IPS DF 6.9 (cell line): ENCODE measurements at regions not wholly inside any gene's neighbourhood (a gene's known extent, or its start where the extent isn't known, plus 50 kb on each side); places are given as distances from the start of the nearest gene placed in this dataset.

ENCODE experiments used
- DNase-seq: peaks from one replicate; pipeline ENCODE4 v3.0.0-alpha.2; 2013; ENCODE audit warnings: low read depth, low spot score
- H3K27ac ChIP-seq: one replicate; pipeline ENCODE4 v1.5.1; 2013; ENCODE audit warnings: low read length, control low read depth
- H3K27me3 ChIP-seq: 2 replicates; pipeline ENCODE4 v1.6.1; 2013; ENCODE audit warnings: mild to moderate bottlenecking, low read length; ENCODE audit not compliant: control insufficient read depth, insufficient read depth
- H3K36me3 ChIP-seq: 2 replicates; pipeline ENCODE4 v1.6.1; 2013; ENCODE audit warnings: low read length; ENCODE audit not compliant: control insufficient read depth, insufficient read depth
- H3K4me1 ChIP-seq: 2 replicates; pipeline ENCODE4 v1.6.1; 2013; ENCODE audit warnings: low read length; ENCODE audit not compliant: control insufficient read depth, insufficient read depth
- H3K4me3 ChIP-seq: 2 replicates; pipeline ENCODE4 v1.5.1; 2013; ENCODE audit warnings: mild to moderate bottlenecking, low read length
- H3K9me3 ChIP-seq: 2 replicates; pipeline ENCODE4 v1.6.1; 2013; ENCODE audit warnings: low read length, inconsistent platforms; ENCODE audit not compliant: control insufficient read depth, insufficient read depth
- WGBS: extraction: QIAGEN DNeasy Blood & Tissue Kit; methylation state at CpG from one replicate; pipeline ENCODE4 v1.1.7; 2013; ENCODE audit warnings: mixed read lengths, missing lambda C conversion rate; ENCODE audit not compliant: insufficient read length, insufficient coverage; 5-methylcytosine and 5-hydroxymethylcytosine counted together

GRCh38 chr22:49624421-49625177 is 203.1 kb downstream of the BRD1 start:
- Histone ChIP-seq H3K36me3 (no peaks in the 10 kb centered on the region; the same call in 1 of the 2 replicates), H3K27ac (no peak overlapping the region), H3K4me3 (no peak overlapping the region; the same call in 1 of the 2 replicates), H3K4me1 (no peaks in the 10 kb centered on the region), H3K9me3 (peaks cover 42% of the 10 kb centered on the region), H3K27me3 (no peaks in the 10 kb centered on the region)
- no peak for DNase-seq
- WGBS: no CpG with 5 or more reads among the region's 19 CpGs

DNA sequence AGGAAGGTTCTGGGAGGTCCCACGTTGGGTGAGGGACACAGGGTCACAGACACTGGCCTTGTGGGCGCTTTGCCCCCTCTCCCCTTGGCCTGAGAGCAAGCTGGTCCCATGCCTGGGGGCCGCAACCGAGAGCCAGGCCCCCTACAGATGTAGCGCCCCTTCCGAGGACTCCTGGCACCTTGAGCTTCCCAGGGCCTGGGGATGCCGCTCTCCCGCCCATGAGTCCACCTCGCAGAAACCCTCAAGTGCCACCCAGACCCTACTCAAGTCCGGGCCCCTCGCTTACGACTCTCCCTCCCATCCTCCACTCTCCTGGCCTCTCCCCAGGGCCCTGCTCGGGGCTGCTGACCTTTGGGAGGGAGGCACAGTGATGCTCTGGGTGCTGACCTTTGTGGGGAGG is 204.0 kb downstream of the BRD1 start:
- peaks cover 41% of the 10 kb centered on the region for H3K9me3 ChIP-seq
- WGBS: no CpG with 5 or more reads among the region's 13 CpGs
- no peak overlapping the region for H3K4me3 ChIP-seq
- no peaks in the 10 kb centered on the region for H3K27me3 ChIP-seq
- no peaks in the 10 kb centered on the region; the same call in 1 of the 2 replicates for H3K36me3 ChIP-seq
- H3K27ac ChIP-seq: no peak overlapping the region
- DNase-seq: no peak
- H3K4me1 ChIP-seq: no peaks in the 10 kb centered on the region

DNA sequence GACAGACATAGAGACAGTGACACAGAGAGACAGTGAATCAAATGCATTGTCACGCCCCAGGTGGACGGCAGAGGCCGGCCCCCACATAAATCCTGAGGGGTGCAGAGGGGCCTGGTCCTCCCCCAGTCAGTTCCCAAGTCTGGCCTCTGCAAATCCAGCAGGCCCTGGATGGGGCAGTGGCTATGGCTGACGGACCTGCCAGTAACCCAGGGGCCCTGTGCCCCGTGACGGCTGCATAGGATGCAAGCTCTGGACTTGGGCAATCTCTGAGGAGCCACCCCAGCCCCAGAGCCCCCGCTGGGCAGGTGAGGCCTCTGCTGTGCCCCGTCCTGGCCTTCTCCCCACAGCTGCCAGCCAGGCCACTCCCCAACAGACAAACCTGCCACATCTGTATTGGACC is 204.5 kb downstream of the BRD1 start:
- H3K27me3 ChIP-seq: no peaks in the 10 kb centered on the region
- peaks cover 38% of the 10 kb centered on the region for H3K9me3 ChIP-seq
- no CpG with 5 or more reads among the region's 8 CpGs for WGBS
- H3K27ac ChIP-seq: no peak overlapping the region
- no peak overlapping the region for H3K4me3 ChIP-seq
- no peaks in the 10 kb centered on the region; the same call in 1 of the 2 replicates for H3K36me3 ChIP-seq
- DNase-seq: no peak
- no peaks in the 10 kb centered on the region for H3K4me1 ChIP-seq

GRCh38 chr22:49622241-49623105 is 205.2 kb downstream of the BRD1 start:
- DNase-seq: no peak
- WGBS: no CpG with 5 or more reads among the region's 29 CpGs
- Histone ChIP-seq H3K27ac (no peak overlapping the region), H3K9me3 (peaks cover 38% of the 10 kb centered on the region), H3K27me3 (no peaks in the 10 kb centered on the region), H3K4me3 (no peak overlapping the region), H3K36me3 (no peaks in the 10 kb centered on the region; the same call in 1 of the 2 replicates), H3K4me1 (no peaks in the 10 kb centered on the region)

DNA sequence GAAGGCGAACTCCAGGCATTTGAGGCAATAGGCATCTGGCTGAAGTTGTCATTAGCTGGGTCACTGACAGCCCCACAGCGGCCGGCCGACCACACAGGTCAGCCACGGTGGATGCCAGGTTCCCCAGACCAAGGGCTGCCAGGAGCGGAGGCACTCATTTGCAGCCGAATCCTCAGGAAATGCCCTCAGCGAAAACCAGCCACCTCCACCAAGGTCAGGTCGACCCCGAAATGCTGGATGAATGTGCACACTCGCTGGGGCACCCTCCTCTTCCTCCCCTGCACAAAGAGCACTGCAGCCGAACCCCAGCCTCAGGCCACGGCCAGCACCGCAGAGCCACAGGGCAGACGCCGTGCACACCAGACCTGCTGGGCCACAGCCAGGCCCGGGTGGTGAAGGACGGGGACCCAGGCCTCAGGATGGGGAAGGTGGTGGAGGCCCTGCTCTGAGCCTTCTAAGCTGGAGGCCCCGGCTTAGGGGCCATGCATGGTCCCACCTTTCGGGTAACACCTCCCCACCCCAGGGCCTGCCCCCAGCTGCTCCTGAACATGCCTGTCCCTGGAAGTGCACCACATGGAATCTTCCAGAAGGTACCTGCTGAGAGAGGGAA is 206.0 kb downstream of the BRD1 start:
- no CpG with 5 or more reads among the region's 20 CpGs for WGBS
- H3K4me1 ChIP-seq: no peaks in the 10 kb centered on the region
- no peak overlapping the region for H3K4me3 ChIP-seq
- DNase-seq: no peak
- H3K9me3 ChIP-seq: peaks cover 40% of the 10 kb centered on the region
- no peaks in the 10 kb centered on the region for H3K27me3 ChIP-seq
- H3K27ac ChIP-seq: no peak overlapping the region
- no peaks in the 10 kb centered on the region; the same call in 1 of the 2 replicates for H3K36me3 ChIP-seq

- Histone ChIP-seq H3K4me1 (no peaks in the 10 kb centered on the region), H3K4me3 (no peak overlapping the region), H3K36me3 (no peaks in the 10 kb centered on the region; the same call in 1 of the 2 replicates), H3K27me3 (no peaks in the 10 kb centered on the region), H3K27ac (no peak overlapping the region), H3K9me3 (peaks cover 38% of the 10 kb centered on the region)
- DNase-seq: no peak
- no CpG with 5 or more reads among the region's 11 CpGs for WGBS
Observed at GRCh38 chr22:49620666-49621065, 207.0 kb downstream of the BRD1 start.

DNA sequence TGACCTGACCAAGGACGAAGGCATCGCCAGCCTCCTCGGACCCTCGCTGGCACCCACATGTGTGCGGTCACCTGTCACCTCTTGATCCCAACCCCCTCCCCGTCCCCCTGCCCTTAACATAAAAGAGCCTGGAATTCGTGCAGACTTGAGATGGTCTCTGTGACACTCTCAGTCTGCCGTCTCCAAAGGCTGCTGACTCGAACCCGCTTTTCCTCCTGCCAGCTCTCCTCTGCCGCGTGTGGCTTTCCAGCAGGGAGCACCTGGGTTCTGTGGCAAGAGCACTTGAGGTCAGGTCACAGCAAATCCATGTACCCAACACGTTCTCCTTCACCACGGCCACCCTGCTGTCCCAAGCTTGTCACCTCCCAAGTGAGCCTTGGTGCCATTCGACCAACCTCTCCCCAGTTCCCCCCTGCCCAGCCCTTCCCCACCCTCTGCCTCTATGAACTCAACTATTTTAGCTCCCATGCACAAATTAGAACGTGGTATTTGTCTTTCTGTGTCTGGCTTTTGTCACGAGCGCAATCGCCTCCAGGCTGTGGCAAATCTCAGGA is 207.6 kb downstream of the BRD1 start:
- no peak for DNase-seq
- WGBS: no CpG with 5 or more reads among the region's 19 CpGs
- Histone ChIP-seq H3K27ac (no peak overlapping the region), H3K4me3 (no peak overlapping the region), H3K36me3 (no peaks in the 10 kb centered on the region; the same call in 1 of the 2 replicates), H3K4me1 (no peaks in the 10 kb centered on the region), H3K9me3 (peaks cover 39% of the 10 kb centered on the region), H3K27me3 (no peaks in the 10 kb centered on the region)

- peaks cover 42% of the 10 kb centered on the region for H3K9me3 ChIP-seq
- no peak overlapping the region for H3K27ac ChIP-seq
- no peak for DNase-seq
- no peaks in the 10 kb centered on the region; the same call in 1 of the 2 replicates for H3K36me3 ChIP-seq
- H3K27me3 ChIP-seq: no peaks in the 10 kb centered on the region
- no peak overlapping the region for H3K4me3 ChIP-seq
- no peaks in the 10 kb centered on the region for H3K4me1 ChIP-seq
- WGBS: no CpG with 5 or more reads among the region's 13 CpGs
Observed at GRCh38 chr22:49619301-49619700, 208.4 kb downstream of the BRD1 start.

DNA sequence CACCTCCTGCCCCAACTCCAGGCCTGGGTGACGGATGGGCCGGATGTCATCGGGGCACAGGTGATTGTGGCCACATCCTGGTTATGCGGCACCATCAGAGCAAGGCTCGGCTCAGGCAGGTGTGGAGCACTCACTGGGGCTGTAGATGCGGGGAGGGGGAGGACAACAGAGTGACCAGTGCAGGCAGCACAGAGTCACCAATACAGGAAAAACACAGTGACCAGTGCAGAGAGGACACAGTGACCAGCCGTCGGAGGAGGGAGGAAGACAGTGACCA is 209.1 kb downstream of the BRD1 start:
- H3K4me3 ChIP-seq: no peak overlapping the region
- H3K27me3 ChIP-seq: no peaks in the 10 kb centered on the region
- no peak overlapping the region for H3K27ac ChIP-seq
- peaks cover 45% of the 10 kb centered on the region for H3K9me3 ChIP-seq
- WGBS: no CpG with 5 or more reads among the region's 8 CpGs
- H3K36me3 ChIP-seq: no peaks in the 10 kb centered on the region; the same call in 1 of the 2 replicates
- DNase-seq: no peak
- H3K4me1 ChIP-seq: no peaks in the 10 kb centered on the region
